Pancreas (tissue), 10 donors: ENCODE measurements at regions not wholly inside any gene's neighbourhood (a gene's known extent, or its start where the extent isn't known, plus 50 kb on each side); places are given as distances from the start of the nearest gene placed in this dataset.

Experiments used
- ATAC-seq, 4 donors: fragments of 200-7000 bp; cut with Tn5 transposase; one replicate each; pipeline versions ENCODE4 v1.8.0 to v1.9.1; 2020; ENCODE audit warnings: mild to moderate bottlenecking in 4 of 4, moderate library complexity in 4 of 4
- DNase-seq, 6 donors: peaks; one replicate each; pipeline ENCODE4 v3.0.0-alpha.2; 2020
- FAIRE-seq: peaks from 2 replicates; lab custom pipeline; 2012; peaks lifted over from hg19 to GRCh38; lab: Jason Lieb, UNC
- H3K27ac ChIP-seq, 4 donors: fragments of 200-600 bp; sonication (generic); 1 replicate in 3 of 4; 2 replicates in 1 of 4; pipeline versions ENCODE4 v1.5.0 to v1.8.0; 2020
- H3K27me3 ChIP-seq, 4 donors: fragments of 200-600 bp; one replicate each; pipeline ENCODE4 v1.8.0; 2021
- H3K36me3 ChIP-seq, 3 donors: fragments of 200-600 bp; sonication (generic) in 1 of 3; one replicate each; pipeline versions ENCODE4 v1.5.0 to v1.8.0; 2020 to 2021
- H3K4me1 ChIP-seq, 3 donors: fragments of 200-600 bp; one replicate each; pipeline ENCODE4 v1.8.0; 2021
- H3K4me3 ChIP-seq, 4 donors: fragments of 200-600 bp; sonication (generic) in 2 of 4; one replicate each; pipeline versions ENCODE4 v1.5.0 to v1.8.0; 2020 to 2021
- H3K9me3 ChIP-seq, 4 donors: fragments of 200-600 bp; one replicate each; pipeline ENCODE4 v1.8.0; 2021
- CTCF ChIP-seq, 4 donors: fragments of 200-600 bp; sonication (generic) in 3 of 4; IDR thresholded peaks; one replicate each; pipeline versions ENCODE4 v1.5.0 to v1.8.0; 2021; ENCODE audit warnings: antibody characterized with exemption in 4 of 4
- WGBS, 2 donors: extraction: QIAGEN DNeasy Blood & Tissue Kit; methylation state at CpG; one replicate each; pipeline ENCODE4 v1.1.7; 2013; 5-methylcytosine and 5-hydroxymethylcytosine counted together
- intact Hi-C, 3 donors: fragments of 100-400 bp; cut with DNase I; formaldehyde crosslinking; loops; one replicate each; pipeline versions ENCODE4 v1.11.1 to v1.14.2; 2022
- donor health status: healthy with polysubstance abuse.
- donor health status: DM: no; HTN: no; CAD: no; lungs with moderate emphysema.
- donor health status: DM: no; HTN: no; CAD: no.
- donor health status: control.
- donor health status: control.
- donor health status: Bipolar disorder and iron deficiency.
- donor health status: DM: yes; HTN: yes; CAD: no.
- donor health status: DM: no; HTN: no; CAD: no.
- donor health status: DM: no; HTN: no; CAD: no.
- donor health status: DM: yes; HTN: yes; CAD: no.

DNA sequence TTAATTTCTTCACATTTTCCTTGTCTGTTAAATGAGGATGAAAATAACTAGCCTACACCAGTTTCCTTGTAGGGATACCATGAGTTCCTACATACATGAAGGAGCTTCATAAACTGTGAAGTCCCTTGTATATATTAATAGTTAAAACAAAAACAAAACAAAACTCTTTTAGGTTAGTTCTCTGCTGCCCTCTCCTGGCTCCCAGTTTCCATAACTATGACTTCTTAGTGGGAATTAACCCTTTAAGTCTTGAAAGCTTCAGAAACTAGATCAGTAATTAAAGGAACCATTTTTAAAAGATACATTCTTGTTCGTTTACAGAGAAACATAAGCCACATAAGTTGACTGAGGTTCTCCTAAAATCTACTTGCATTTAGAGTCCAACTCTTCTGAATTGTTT is 500.0 kb upstream of the C9orf72 start:
- intact Hi-C loops, result loop anchor here in 1 of 3 donors (10.0 kb wide), 1 partner anchor 338 kb away; no protein-coding TSS in a partner anchor
- ATAC-seq (peak in 3 of 4 donors; percentile 68 to 75 (median 69)), FAIRE-seq (peak; percentile 59), DNase-seq (peak in 2 of 6 donors; percentile 3 to 15)
- Histone ChIP-seq H3K36me3 (no peaks in the 10 kb centered on the region), H3K9me3 (no peaks in the 10 kb centered on the region), H3K27me3 (no peaks in the 10 kb centered on the region), H3K4me3 (no peak overlapping the region), H3K27ac (no peak overlapping the region), H3K4me1 (no peaks in the 10 kb centered on the region)
- peak in 2 of 4 donors; percentile 8 to 24 for TF ChIP-seq CTCF (IDR thresholded peaks at IDR 0.05)
- WGBS, 2 donors, result 9 to 15% methylated on average over 1 of the region's 1 CpG

- no peak overlapping the region for H3K27ac ChIP-seq
- H3K27me3 ChIP-seq, result peaks cover 0 to 3% (median 0%) of the 10 kb centered on the region in 4 donors
- 58 to 59% methylated on average over 3 of the region's 3 CpGs for WGBS, 2 donors
- ATAC-seq (no peak), FAIRE-seq (no peak), DNase-seq (no peak)
- no peaks in the 10 kb centered on the region for H3K9me3 ChIP-seq
- no peaks in the 10 kb centered on the region for H3K36me3 ChIP-seq
- TF ChIP-seq CTCF (IDR thresholded peaks at IDR 0.05), result no peak
- H3K4me1 ChIP-seq, result no peaks in the 10 kb centered on the region
- intact Hi-C loops, result loop anchor here in 1 of 3 donors (10.0 kb wide), 1 partner anchor 345 kb away; no protein-coding TSS in a partner anchor
- no peak overlapping the region for H3K4me3 ChIP-seq
Measured at GRCh38 chr9:28079677-28080076, 506.4 kb upstream of the C9orf72 start.

DNA sequence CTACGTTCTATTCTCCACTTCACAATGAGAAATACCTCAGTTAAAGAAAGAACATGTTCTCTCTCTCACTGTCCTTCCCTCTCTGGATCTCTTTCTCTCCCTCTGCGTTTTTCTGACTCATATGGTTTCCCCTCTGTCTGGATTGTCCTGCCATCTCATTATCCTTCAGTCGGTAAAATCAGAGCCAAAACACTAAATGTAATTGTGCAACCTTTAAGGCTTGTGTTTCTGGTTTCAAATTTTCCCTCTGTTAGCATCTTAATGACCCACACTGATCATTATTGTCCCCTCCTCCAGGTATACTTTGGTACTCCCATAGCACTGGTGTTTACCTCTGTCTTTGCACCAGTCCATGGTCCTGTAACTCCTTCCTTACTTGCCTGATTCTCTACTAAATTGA is 509.4 kb upstream of the C9orf72 start:
- H3K9me3 ChIP-seq, result no peaks in the 10 kb centered on the region
- no peak overlapping the region for H3K4me3 ChIP-seq
- DNase-seq (no peak), ATAC-seq (no peak), FAIRE-seq (no peak)
- no peak for TF ChIP-seq CTCF (IDR thresholded peaks at IDR 0.05)
- 47 to 57% methylated on average over 3 of the region's 3 CpGs for WGBS, 2 donors
- no peak overlapping the region for H3K27ac ChIP-seq
- H3K36me3 ChIP-seq, result no peaks in the 10 kb centered on the region
- H3K4me1 ChIP-seq, result no peaks in the 10 kb centered on the region
- H3K27me3 ChIP-seq, result peaks cover 0 to 3% (median 0%) of the 10 kb centered on the region in 4 donors
- intact Hi-C loops, result no loop called here

DNA sequence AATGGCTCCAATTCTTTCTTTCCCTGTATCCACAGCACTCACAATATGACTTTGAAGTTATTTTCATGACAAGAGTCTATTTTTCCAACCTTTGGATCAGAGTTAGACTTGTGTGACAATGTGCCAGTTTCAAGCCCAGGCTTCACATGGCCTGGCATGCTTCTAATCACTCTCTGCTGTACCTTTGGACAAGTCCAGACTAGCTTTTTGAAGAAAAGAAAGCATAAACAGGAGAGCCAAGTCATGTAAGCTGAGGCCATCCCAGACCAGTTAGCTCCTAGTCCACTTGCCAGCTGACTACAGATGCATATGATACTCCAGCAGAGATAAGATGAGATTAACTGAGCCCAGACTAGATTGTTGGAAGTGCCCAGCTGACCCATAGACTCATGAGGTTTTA is 513.6 kb upstream of the C9orf72 start:
- no peak for TF ChIP-seq CTCF (IDR thresholded peaks at IDR 0.05)
- H3K27ac ChIP-seq, result no peak overlapping the region
- peaks cover 0 to 3% (median 0%) of the 10 kb centered on the region in 4 donors for H3K27me3 ChIP-seq
- ATAC-seq, result no peak
- H3K36me3 ChIP-seq, result no peaks in the 10 kb centered on the region
- intact Hi-C loops, result no loop called here
- DNase-seq, result no peak
- H3K4me3 ChIP-seq, result no peak overlapping the region
- H3K4me1 ChIP-seq, result no peaks in the 10 kb centered on the region
- no peak for FAIRE-seq
- H3K9me3 ChIP-seq, result no peaks in the 10 kb centered on the region

DNA sequence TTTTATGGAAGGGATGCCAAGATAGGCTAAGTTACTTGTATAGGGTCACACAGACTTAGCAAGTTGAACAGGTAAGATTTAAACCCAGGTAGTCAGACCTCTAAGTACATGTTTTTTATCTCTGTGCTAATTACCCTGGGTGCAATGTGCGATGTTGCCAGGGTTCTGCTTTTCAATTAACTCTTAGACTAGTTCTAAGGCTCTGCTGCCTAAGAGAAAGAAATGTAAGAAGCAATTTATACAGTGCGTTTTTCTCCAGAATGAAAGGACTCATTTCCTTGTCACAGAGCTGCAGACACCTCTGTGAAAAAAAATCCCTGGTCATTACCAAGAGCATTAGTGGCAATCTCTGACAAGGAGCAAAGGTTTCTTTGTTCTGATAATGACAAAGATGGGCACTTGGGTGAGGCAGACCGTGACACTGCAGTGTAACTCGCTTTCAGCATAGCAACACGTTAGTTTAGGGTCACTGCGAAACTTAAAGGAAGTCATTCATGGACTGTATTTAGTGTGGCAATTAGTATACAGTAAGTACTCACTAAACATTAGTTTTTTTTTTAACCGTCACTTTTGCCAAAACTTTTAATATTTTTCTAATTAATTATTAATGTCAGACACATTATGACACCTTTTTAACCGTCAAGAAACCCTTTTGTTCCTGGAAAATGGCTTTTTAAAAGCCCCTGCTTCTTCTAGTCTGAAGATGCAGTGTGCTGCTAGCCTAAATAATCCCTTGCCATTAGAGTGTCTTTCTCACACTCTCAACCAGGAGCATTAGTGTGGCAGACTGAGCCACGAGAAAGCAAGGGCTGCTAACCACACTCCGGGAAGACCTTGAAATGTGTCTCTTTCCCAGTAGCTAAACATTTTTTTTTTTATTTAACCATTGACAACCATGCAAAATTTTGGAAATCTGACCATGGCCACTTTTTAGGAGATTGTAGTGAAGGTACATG is 520.0 kb upstream of the C9orf72 start:
- Histone ChIP-seq H3K27ac (no peak overlapping the region), H3K27me3 (no peaks in the 10 kb centered on the region), H3K4me3 (no peak overlapping the region), H3K9me3 (no peaks in the 10 kb centered on the region), H3K4me1 (no peaks in the 10 kb centered on the region), H3K36me3 (no peaks in the 10 kb centered on the region)
- TF ChIP-seq CTCF (IDR thresholded peaks at IDR 0.05), result no peak
- WGBS, 2 donors, result 13 to 20% methylated on average over 10 of the region's 10 CpGs
- FAIRE-seq (no peak), DNase-seq (no peak), ATAC-seq (peak in 1 of 4 donors; percentile 19)
- intact Hi-C loops, result no loop called here
